ENCODE measurements at regions not wholly inside any gene's neighbourhood (a gene's known extent, or its start where the extent isn't known, plus 50 kb on each side); places are given as distances from the start of the nearest gene placed in this dataset.

DNA sequence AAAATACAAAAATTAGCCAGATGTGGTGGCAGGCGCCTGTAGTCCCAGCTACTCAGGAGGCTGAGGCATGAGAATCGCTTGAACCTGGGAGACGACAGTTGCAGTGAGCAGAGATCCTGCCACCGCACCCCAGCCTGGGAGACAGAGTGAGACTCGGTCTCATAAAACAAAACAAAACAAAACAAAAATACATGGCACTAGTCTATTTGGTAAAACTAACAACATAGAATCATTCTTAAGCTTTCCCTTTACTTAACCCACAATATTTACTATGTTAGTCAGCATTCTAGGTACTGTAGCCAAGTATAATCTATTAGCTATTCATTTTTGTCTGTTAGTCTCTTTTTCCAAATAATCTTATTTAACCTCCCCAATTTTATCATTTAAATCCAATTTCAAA is 1482.8 kb downstream of the SLITRK5 start:
- TF ChIP-seq ZNF274 (IDR thresholded peaks at IDR 0.05; ENCODE audit: low read depth, low read length) (no peak), YY1 (IDR thresholded peaks at IDR 0.05; ENCODE audit: insufficient read depth, insufficient read length) (no peak)
